ENCODE measurements at regions not wholly inside any gene's neighbourhood (a gene's known extent, or its start where the extent isn't known, plus 50 kb on each side); places are given as distances from the start of the nearest gene placed in this dataset.

- no peak for TF ChIP-seq CREB1 (CRISPR knock-in tag; IDR thresholded peaks at IDR 0.05; ENCODE audit: low read depth)
- TF ChIP-seq ZNF462 (CRISPR knock-in tag; IDR thresholded peaks at IDR 0.05), result no peak
- TF ChIP-seq JUNB (IDR thresholded peaks at IDR 0.05; ENCODE audit: unreplicated experiment), result no peak
- no peak for TF ChIP-seq CTCF (conservative IDR thresholded peaks at IDR 0.05; ENCODE audit: low read depth in 2 of 2)
- no peak for TF ChIP-seq NANOG (IDR thresholded peaks at IDR 0.05; ENCODE audit: borderline replicate concordance)
- no peak for TF ChIP-seq STAT1 (IDR thresholded peaks at IDR 0.05; ENCODE audit: unreplicated experiment)
- no peak for TF ChIP-seq EZH2phosphoT487 (IDR thresholded peaks at IDR 0.05; ENCODE audit: unreplicated experiment)
- TF ChIP-seq POLR2AphosphoS5 (IDR thresholded peaks at IDR 0.05; ENCODE audit: low read depth), result no peak
- no peak for TF ChIP-seq ZNF114 (CRISPR knock-in tag; IDR thresholded peaks at IDR 0.05)
- no peak for TF ChIP-seq ETS1 (IDR thresholded peaks at IDR 0.05)
- TF ChIP-seq ZNF331 (CRISPR knock-in tag; IDR thresholded peaks at IDR 0.05; ENCODE audit: low read depth), result no peak
- TF ChIP-seq EZH2 (IDR thresholded peaks at IDR 0.05; ENCODE audit: low read depth, unreplicated experiment), result no peak
- no peak for TF ChIP-seq REST (IDR thresholded peaks at IDR 0.05; ENCODE audit: unreplicated experiment)
- H3K36me3 ChIP-seq (ENCODE audit: insufficient read depth), result no peaks in the 10 kb centered on the region
- ATAC-seq (no peak), DNase-seq (ENCODE audit: low spot score) (no peak)
- no peaks in the 10 kb centered on the region for H3K4me1 ChIP-seq (ENCODE audit: insufficient read depth)
- no peaks in the 10 kb centered on the region for H3F3A ChIP-seq (replicated peaks; ENCODE audit: low read depth)
- H3K79me2 ChIP-seq (replicated peaks; ENCODE audit: insufficient read depth), result no peaks in the 10 kb centered on the region
- Mint-ChIP-seq H3K4me1 (no peaks in the 10 kb centered on the region), H3K27ac (no peak overlapping the region), H3K4me3 (no peak overlapping the region), H3K9me3 (peaks cover 5% of the 10 kb centered on the region; the same call in 2 of the 3 replicates), H3K36me3 (ENCODE audit: low read depth) (peaks cover 3% of the 10 kb centered on the region; the same call in 1 of the 3 replicates), H3K27me3 (ENCODE audit: insufficient read depth, low read depth, poor library complexity) (peaks cover 3% of the 10 kb centered on the region)
- H3K4me2 ChIP-seq, result no peak overlapping the region
- H3K4me3 ChIP-seq, result no peak overlapping the region
- H3K9me2 ChIP-seq (ENCODE audit: insufficient read depth), result no peaks in the 10 kb centered on the region
- no peaks in the 10 kb centered on the region for H4K20me1 ChIP-seq (replicated peaks; ENCODE audit: insufficient read depth)
- no peaks in the 10 kb centered on the region for H3K27me3 ChIP-seq (ENCODE audit: insufficient read depth)
- H2AFZ ChIP-seq, result no peak overlapping the region
- no peak overlapping the region for H3K27ac ChIP-seq (ENCODE audit: low read depth)
Measured at GRCh38 chr11:116525961-116526495, 246.8 kb downstream of the BUD13 start.
